Stomach (tissue), 8 donors: ENCODE measurements at regions not wholly inside any gene's neighbourhood (a gene's known extent, or its start where the extent isn't known, plus 50 kb on each side); places are given as distances from the start of the nearest gene placed in this dataset.
"Not testable (repeated sequence)": the region's sequence is repeated elsewhere in the genome, so short reads cannot be mapped to it uniquely, and the experiment has no call there.

ENCODE experiments used
- DNase-seq, 2 donors: peaks; one replicate each; pipeline versions ENCODE4 v3.0.0 to v3.0.0-alpha.2; 2013 to 2019
- H3K27ac ChIP-seq, 5 donors: fragments of 200-600 bp in 4 of 5; sonication (generic) in 4 of 5; one replicate each; pipeline ENCODE4 v1.5.1; 2013 to 2019; ENCODE audit warnings: mild to moderate bottlenecking in 1 of 5, moderate library complexity in 1 of 5
- H3K27me3 ChIP-seq, 3 donors: fragments of 200-600 bp; sonication (generic); one replicate each; pipeline ENCODE4 v1.5.1; 2017 to 2019; ENCODE audit warnings: mixed run types in 1 of 3
- H3K36me3 ChIP-seq, 4 donors: fragments of 200-600 bp; sonication (generic); 1 replicate in 3 of 4; 2 replicates in 1 of 4; pipeline ENCODE4 v1.5.1; 2016 to 2019
- H3K4me1 ChIP-seq, 4 donors: fragments of 200-600 bp; sonication (generic); one replicate each; pipeline ENCODE4 v1.5.1; 2016 to 2019
- H3K4me3 ChIP-seq, 4 donors: fragments of 200-600 bp; sonication (generic) in 3 of 4; one replicate each; pipeline ENCODE4 v1.5.1; 2016 to 2019; ENCODE audit warnings: mild to moderate bottlenecking in 1 of 4
- H3K9me3 ChIP-seq, 4 donors: fragments of 200-600 bp; sonication (generic); one replicate each; pipeline ENCODE4 v1.5.1; 2016 to 2019
- CTCF ChIP-seq, 7 experiments: fragments of 450-650 bp in 4 of 7; fragments of 200-600 bp in 3 of 7; sonication (generic) in 3 of 7; IDR thresholded peaks; one replicate each; pipeline ENCODE4 v1.5.1; 2016 to 2019; ENCODE audit warnings: antibody characterized with exemption in 7 of 7, control low read depth in 2 of 7, mild to moderate bottlenecking in 1 of 7
- EP300 ChIP-seq: sonication (generic); formaldehyde crosslinking; IDR thresholded peaks from one replicate; pipeline ENCODE4 v1.6.1; 2017; ENCODE audit warnings: antibody characterized with exemption
- POLR2A ChIP-seq, 4 donors: fragments of 450-650 bp; IDR thresholded peaks; one replicate each; pipeline ENCODE4 v1.6.1; 2016; ENCODE audit warnings: antibody characterized with exemption in 4 of 4, control low read depth in 2 of 4, mild to moderate bottlenecking in 1 of 4, moderate library complexity in 1 of 4
- POLR2AphosphoS5 ChIP-seq, 3 donors: sonication (generic); formaldehyde crosslinking; IDR thresholded peaks; one replicate each; pipeline ENCODE4 v1.6.1; 2016; ENCODE audit warnings: antibody characterized with exemption in 3 of 3
- WGBS, 5 donors: extraction: QIAGEN DNeasy Blood & Tissue Kit in 3 of 5; methylation state at CpG; one replicate each; pipeline versions ENCODE4 v1.1.5 to v1.1.7; 2013 to 2018; 5-methylcytosine and 5-hydroxymethylcytosine counted together
- intact Hi-C: fragments of 100-400 bp; cut with DNase I; formaldehyde crosslinking; loops from one replicate; pipeline ENCODE4 v1.15.1; 2023; ENCODE audit warnings: low total_unique reads
- donor health status: healthy with polysubstance abuse.
- donor health status: Bipolar disorder and iron deficiency.
- donor health status: healthy.

GRCh38 chrX:93468075-93468474, 205.3 kb downstream of the NAP1L3 start:
- no peak for DNase-seq
- Histone ChIP-seq H3K36me3 (no peaks in the 10 kb centered on the region), H3K27me3 (no peaks in the 10 kb centered on the region), H3K4me3 (no peak overlapping the region), H3K9me3 (no peaks in the 10 kb centered on the region), H3K27ac (no peak overlapping the region), H3K4me1 (no peaks in the 10 kb centered on the region)
- intact Hi-C loops, result no loop called here
- 68 to 84% (median 72%) methylated on average over 4 of the region's 4 CpGs; no CpG with 5 or more reads in 1 of the 5 donors for WGBS, 5 donors
- TF ChIP-seq CTCF (IDR thresholded peaks at IDR 0.05) (no peak), EP300 (no peak), POLR2AphosphoS5 (IDR thresholded peaks at IDR 0.05) (no peak), POLR2A (IDR thresholded peaks at IDR 0.05) (no peak)

GRCh38 chrX:93466383-93466782, 207.0 kb downstream of the NAP1L3 start:
- intact Hi-C loops, result no loop called here
- WGBS, 5 donors, result 68 to 89% (median 72%) methylated on average over 1 of the region's 1 CpG
- Histone ChIP-seq H3K4me3 (no peak overlapping the region), H3K9me3 (no peaks in the 10 kb centered on the region), H3K27ac (no peak overlapping the region), H3K36me3 (no peaks in the 10 kb centered on the region), H3K27me3 (no peaks in the 10 kb centered on the region), H3K4me1 (no peaks in the 10 kb centered on the region)
- TF ChIP-seq EP300, result no peak
- TF ChIP-seq POLR2AphosphoS5 (IDR thresholded peaks at IDR 0.05), result no peak
- no peak for TF ChIP-seq CTCF (IDR thresholded peaks at IDR 0.05)
- no peak for TF ChIP-seq POLR2A (IDR thresholded peaks at IDR 0.05)
- DNase-seq, result no peak

- Histone ChIP-seq H3K9me3 (no peaks in the 10 kb centered on the region), H3K36me3 (no peaks in the 10 kb centered on the region), H3K4me1 (no peaks in the 10 kb centered on the region), H3K27ac (no peak overlapping the region), H3K27me3 (no peaks in the 10 kb centered on the region), H3K4me3 (no peak overlapping the region)
- 61 to 86% (median 80%) methylated on average over 3 of the region's 3 CpGs for whole genome bisulfite sequencing, 5 donors
- TF ChIP-seq CTCF (IDR thresholded peaks at IDR 0.05) (no peak), EP300 (no peak), POLR2A (IDR thresholded peaks at IDR 0.05) (no peak)
- no peak for DNase-seq
- intact Hi-C loops, result no loop called here
These were observed 212.3 kb downstream of the NAP1L3 start for GRCh38 chrX:93461060-93461459.

- 54 to 79% (median 64%) methylated on average over 1 of the region's 1 CpG for WGBS, 5 donors
These were observed 218.9 kb downstream of the NAP1L3 start for GRCh38 chrX:93454509-93454908.

GRCh38 chrX:93434721-93435120, 238.7 kb downstream of the NAP1L3 start:
- H3K36me3 ChIP-seq, intact Hi-C loops, DNase-seq, H3K4me3 ChIP-seq, H3K27ac ChIP-seq, H3K4me1 ChIP-seq, H3K9me3 ChIP-seq, H3K27me3 ChIP-seq: not testable (repeated sequence)
- WGBS, 5 donors, result 47 to 68% (median 60%) methylated on average over 3 to 6 of the region's 6 CpGs

More at GRCh38 chrX:93454509-93454908, 218.9 kb downstream of the NAP1L3 start:
- Histone ChIP-seq H3K36me3 (no peaks in the 10 kb centered on the region), H3K27ac (no peak overlapping the region), H3K9me3 (no peaks in the 10 kb centered on the region), H3K4me1 (no peaks in the 10 kb centered on the region), H3K4me3 (no peak overlapping the region), H3K27me3 (peaks cover 0 to 4% (median 0%) of the 10 kb centered on the region in 3 donors)
- TF ChIP-seq CTCF (IDR thresholded peaks at IDR 0.05) (no peak), POLR2AphosphoS5 (IDR thresholded peaks at IDR 0.05) (no peak), EP300 (no peak), POLR2A (IDR thresholded peaks at IDR 0.05) (no peak)
- intact Hi-C loops, result no loop called here
- DNase-seq, result no peak
